SU-DHL-6 (cell line): ENCODE measurements at regions not wholly inside any gene's neighbourhood (a gene's known extent, or its start where the extent isn't known, plus 50 kb on each side); places are given as distances from the start of the nearest gene placed in this dataset.

Experiments used
- H2AFZ ChIP-seq: fragments of 200-600 bp; sonication (generic); 2 replicates; pipeline ENCODE4 v1.6.1; 2014; ENCODE audit warnings: low read depth, mild to moderate bottlenecking, moderate library complexity, mixed read lengths, antibody characterized with exemption, low read length; ENCODE audit not compliant: severe bottlenecking
- H3F3A ChIP-seq: fragments of 200-600 bp; shearing (Covaris generic); 2 replicates; pipeline ENCODE4 v1.6.0; 2016; ENCODE audit warnings: antibody characterized with exemption, mild to moderate bottlenecking; ENCODE audit not compliant: insufficient read depth
- H3K27ac ChIP-seq: fragments of 200-600 bp; sonication (generic); 2 replicates; pipeline ENCODE4 v1.5.1; 2016; ENCODE audit warnings: low read depth, mild to moderate bottlenecking, low read length, moderate library complexity, mixed read lengths
- H3K27me3 ChIP-seq: fragments of 200-600 bp; sonication (generic), shearing (Covaris generic); 2 replicates; pipeline ENCODE4 v1.6.0; 2014; ENCODE audit warnings: mild to moderate bottlenecking, low read length
- H3K36me3 ChIP-seq: fragments of 200-600 bp; sonication (generic); 2 replicates; pipeline ENCODE4 v1.6.1; 2014; ENCODE audit warnings: mild to moderate bottlenecking, low read length, mixed read lengths
- H3K4me2 ChIP-seq: fragments of 300-600, 200-600 bp; shearing (Covaris generic), sonication (generic); 2 replicates; pipeline ENCODE4 v1.6.0; 2014; ENCODE audit warnings: low read length, low read depth, mild to moderate bottlenecking; ENCODE audit not compliant: poor library complexity, severe bottlenecking
- H3K4me3 ChIP-seq: fragments of 200-600 bp; sonication (generic); 2 replicates; pipeline ENCODE4 v1.5.1; 2014; ENCODE audit warnings: antibody characterized with exemption, low read length, mild to moderate bottlenecking, mixed read lengths; ENCODE audit not compliant: insufficient read depth, poor library complexity, severe bottlenecking
- H3K79me2 ChIP-seq: fragments of 200-600 bp; sonication (generic); 2 replicates; pipeline ENCODE4 v1.6.1; 2014; ENCODE audit warnings: mild to moderate bottlenecking, low read length, moderate library complexity; ENCODE audit not compliant: insufficient read depth
- H3K9ac ChIP-seq: fragments of 200-600 bp; sonication (generic); 2 replicates; pipeline ENCODE4 v1.7.0; 2014; ENCODE audit warnings: mild to moderate bottlenecking, low read length
- H3K9me2 ChIP-seq: fragments of 200-600 bp; sonication (generic); replicated peaks from 2 replicates; pipeline ENCODE4 v1.6.1; 2014; ENCODE audit warnings: low read length; ENCODE audit not compliant: insufficient read depth
- H3K9me3 ChIP-seq: fragments of 200-600 bp; sonication (generic); 2 replicates; pipeline ENCODE4 v1.6.1; 2014; ENCODE audit warnings: low read length, mixed read lengths; ENCODE audit not compliant: insufficient read depth
- H4K20me1 ChIP-seq: fragments of 200-600 bp; sonication (generic); 2 replicates; pipeline ENCODE4 v1.6.1; 2014; ENCODE audit warnings: low read depth, mild to moderate bottlenecking, antibody characterized with exemption, low read length, moderate library complexity, mixed read lengths
- EZH2phosphoT487 ChIP-seq: fragments of 200-600 bp; sonication (generic), shearing (Covaris generic); conservative IDR thresholded peaks from 2 replicates; pipeline ENCODE4 v1.6.1; 2018; ENCODE audit warnings: mild to moderate bottlenecking, antibody characterized with exemption, low read length, moderate library complexity, mixed read lengths
- TF ChIP-seq, protein P1 (sequence below): fragments of 200-600 bp; sonication (generic); IDR thresholded peaks from one replicate; pipeline ENCODE4 v1.5.1; 2017; ENCODE audit warnings: antibody characterized with exemption, mild to moderate bottlenecking, low read length, moderate library complexity; ENCODE audit not compliant: insufficient read depth, poor library complexity, severe bottlenecking

DNA sequence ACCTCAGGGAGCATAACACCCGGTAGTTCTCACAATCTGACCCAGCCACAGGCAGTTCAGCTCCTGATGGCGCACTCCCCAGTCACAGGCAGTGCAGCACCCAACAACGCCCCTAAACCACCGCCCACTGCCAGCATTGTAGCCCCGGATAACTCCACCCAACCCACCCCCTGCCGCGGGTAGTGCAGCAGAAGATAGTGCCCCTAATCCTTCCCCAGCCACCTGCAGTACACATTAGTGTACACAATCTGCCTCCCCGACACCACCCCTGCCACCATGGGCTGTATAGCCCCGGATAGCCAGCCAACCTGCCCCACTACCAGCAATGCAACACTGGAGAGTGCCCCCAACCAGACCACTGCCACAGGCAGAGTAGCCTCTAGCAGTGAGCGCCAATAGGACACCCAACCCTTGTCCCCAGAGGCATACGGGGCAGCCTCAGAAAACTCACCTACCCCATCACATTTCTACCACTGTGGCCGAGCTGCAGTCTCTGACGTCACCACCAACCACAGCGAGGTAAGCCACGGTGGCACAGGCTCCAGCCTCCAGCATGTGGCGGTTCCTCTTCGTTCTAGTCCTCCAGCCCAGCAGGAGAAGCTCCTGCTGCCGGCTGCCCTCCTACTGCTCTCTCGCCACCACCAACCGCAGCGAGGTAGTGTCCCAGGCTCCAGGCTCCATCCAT is 877.3 kb downstream of the KCNJ18 start:
- no peaks in the 10 kb centered on the region for H3K9me3 ChIP-seq
- no peaks in the 10 kb centered on the region for H3K9me2 ChIP-seq

DNA sequence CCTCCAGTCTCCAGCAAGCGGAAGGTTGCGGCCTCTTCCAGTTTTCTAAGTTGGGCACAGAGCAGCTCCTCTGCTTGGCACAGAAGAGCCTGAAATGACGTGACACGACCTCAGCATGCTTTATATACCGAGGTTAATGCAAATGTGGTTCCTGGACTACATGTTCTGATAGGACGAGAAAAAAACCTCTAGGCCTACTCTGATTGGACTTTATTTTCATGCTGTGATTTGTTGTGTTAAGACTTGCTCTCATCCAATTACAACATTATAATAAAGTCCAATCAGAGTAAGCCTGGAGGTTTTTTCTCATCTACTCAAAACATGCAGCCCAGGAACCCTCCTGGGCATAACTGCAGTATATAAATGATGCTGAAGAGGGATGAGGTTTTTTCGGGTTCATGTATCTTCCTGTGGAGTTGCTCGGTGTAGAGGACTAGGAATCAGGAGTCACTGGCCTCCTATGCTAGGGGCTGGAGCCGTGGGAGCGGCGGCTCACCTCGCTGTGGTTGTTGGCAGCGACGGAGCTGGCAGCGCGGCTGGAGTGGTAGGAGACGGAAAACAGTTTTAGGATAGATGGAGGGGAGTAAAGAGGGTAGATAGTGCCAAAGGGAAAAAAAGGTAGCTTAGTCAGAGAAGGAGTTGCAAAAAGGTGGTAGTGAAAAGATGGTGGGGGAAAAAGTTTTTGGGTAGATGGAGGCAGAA is 878.0 kb downstream of the KCNJ18 start:
- Histone ChIP-seq H3K27ac (no peak overlapping the region), H3K4me3 (no peak overlapping the region), H3K9me3 (no peaks in the 10 kb centered on the region), H3K36me3 (no peaks in the 10 kb centered on the region), H4K20me1 (no peaks in the 10 kb centered on the region), H3K9ac (no peak overlapping the region), H3K27me3 (no peaks in the 10 kb centered on the region), H3F3A (no peaks in the 10 kb centered on the region), H3K79me2 (no peaks in the 10 kb centered on the region), H2AFZ (no peak overlapping the region), H3K9me2 (no peaks in the 10 kb centered on the region), H3K4me2 (no peak overlapping the region)
- no peak for TF ChIP-seq EZH2phosphoT487
- TF ChIP-seq, protein P1, sequence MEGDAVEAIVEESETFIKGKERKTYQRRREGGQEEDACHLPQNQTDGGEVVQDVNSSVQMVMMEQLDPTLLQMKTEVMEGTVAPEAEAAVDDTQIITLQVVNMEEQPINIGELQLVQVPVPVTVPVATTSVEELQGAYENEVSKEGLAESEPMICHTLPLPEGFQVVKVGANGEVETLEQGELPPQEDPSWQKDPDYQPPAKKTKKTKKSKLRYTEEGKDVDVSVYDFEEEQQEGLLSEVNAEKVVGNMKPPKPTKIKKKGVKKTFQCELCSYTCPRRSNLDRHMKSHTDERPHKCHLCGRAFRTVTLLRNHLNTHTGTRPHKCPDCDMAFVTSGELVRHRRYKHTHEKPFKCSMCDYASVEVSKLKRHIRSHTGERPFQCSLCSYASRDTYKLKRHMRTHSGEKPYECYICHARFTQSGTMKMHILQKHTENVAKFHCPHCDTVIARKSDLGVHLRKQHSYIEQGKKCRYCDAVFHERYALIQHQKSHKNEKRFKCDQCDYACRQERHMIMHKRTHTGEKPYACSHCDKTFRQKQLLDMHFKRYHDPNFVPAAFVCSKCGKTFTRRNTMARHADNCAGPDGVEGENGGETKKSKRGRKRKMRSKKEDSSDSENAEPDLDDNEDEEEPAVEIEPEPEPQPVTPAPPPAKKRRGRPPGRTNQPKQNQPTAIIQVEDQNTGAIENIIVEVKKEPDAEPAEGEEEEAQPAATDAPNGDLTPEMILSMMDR: no peak

More for the DNA sequence above, 877.3 kb downstream of the KCNJ18 start:
- Histone ChIP-seq H3K4me3 (no peak overlapping the region), H2AFZ (no peak overlapping the region), H3K27me3 (no peaks in the 10 kb centered on the region), H3K9ac (no peak overlapping the region), H3K79me2 (no peaks in the 10 kb centered on the region), H3F3A (no peaks in the 10 kb centered on the region), H4K20me1 (no peaks in the 10 kb centered on the region), H3K27ac (no peak overlapping the region), H3K36me3 (no peaks in the 10 kb centered on the region), H3K4me2 (no peak overlapping the region)
- TF ChIP-seq EZH2phosphoT487: no peak
- TF ChIP-seq, protein P1: no peak

DNA sequence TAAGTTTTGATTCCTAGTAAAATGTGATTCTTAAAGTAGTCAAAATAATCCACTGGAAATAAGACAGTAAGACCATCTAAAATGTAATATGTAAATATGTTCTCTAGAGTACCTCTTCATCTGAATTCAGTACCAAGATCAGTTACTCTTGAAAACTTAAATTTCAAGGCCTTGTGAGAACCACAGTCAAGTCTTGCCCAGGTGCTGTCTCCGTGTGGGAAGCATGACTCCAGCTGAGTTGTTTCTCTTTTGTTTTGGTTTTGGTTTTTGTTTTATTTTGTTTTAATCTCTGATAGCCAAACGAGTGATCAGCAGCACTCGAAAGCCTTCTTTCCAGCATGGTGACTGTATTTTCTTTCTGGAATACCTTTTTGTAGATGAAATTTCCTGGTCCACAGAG is 907.0 kb downstream of the KCNJ18 start:
- H2AFZ ChIP-seq: no peak overlapping the region

More for the DNA sequence above, 907.0 kb downstream of the KCNJ18 start:
- Histone ChIP-seq H3K36me3 (no peaks in the 10 kb centered on the region), H3K4me3 (no peak overlapping the region), H4K20me1 (no peaks in the 10 kb centered on the region), H3K9me3 (no peaks in the 10 kb centered on the region), H3K27me3 (no peaks in the 10 kb centered on the region), H3K4me2 (no peak overlapping the region), H3K27ac (no peak overlapping the region), H3F3A (no peaks in the 10 kb centered on the region), H3K9ac (no peak overlapping the region), H3K9me2 (no peaks in the 10 kb centered on the region), H3K79me2 (no peaks in the 10 kb centered on the region)
- TF ChIP-seq, protein P1: no peak
- TF ChIP-seq EZH2phosphoT487: no peak
